OCI-LY3 (cell line): ENCODE measurements at regions not wholly inside any gene's neighbourhood (a gene's known extent, or its start where the extent isn't known, plus 50 kb on each side); places are given as distances from the start of the nearest gene placed in this dataset.

Experiments
- EZH2phosphoT487 ChIP-seq: fragments of 200-600 bp; shearing (Covaris generic); IDR thresholded peaks from 2 replicates; pipeline ENCODE4 v1.6.1; 2018; ENCODE audit warnings: antibody characterized with exemption, mixed run types, low read depth
- TF ChIP-seq, protein P1 (sequence below): fragments of 200-600, 300-600 bp; sonication (generic); IDR thresholded peaks from 2 replicates; pipeline ENCODE4 v1.5.1; 2014; ENCODE audit warnings: antibody characterized with exemption, low read length, low read depth

DNA sequence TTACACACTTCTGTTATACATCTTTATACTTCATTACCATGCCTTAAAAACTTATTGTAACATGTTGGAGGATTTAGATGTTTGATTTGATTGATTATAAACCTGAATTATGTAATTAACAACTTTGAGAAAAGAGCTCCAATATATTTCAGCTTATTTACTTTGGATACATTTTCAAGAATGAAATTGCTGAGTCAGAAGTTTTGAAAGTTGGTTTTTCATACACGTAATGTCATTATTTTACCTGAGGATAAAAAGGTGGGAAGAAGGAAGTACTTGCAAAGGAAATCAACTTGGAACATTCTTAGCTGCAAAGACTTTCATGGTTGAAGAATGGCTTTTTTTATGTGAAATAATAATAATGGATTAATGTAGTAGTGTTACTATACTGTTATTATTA, 677.2 kb downstream of the FAM181B start:
- TF ChIP-seq, protein P1, sequence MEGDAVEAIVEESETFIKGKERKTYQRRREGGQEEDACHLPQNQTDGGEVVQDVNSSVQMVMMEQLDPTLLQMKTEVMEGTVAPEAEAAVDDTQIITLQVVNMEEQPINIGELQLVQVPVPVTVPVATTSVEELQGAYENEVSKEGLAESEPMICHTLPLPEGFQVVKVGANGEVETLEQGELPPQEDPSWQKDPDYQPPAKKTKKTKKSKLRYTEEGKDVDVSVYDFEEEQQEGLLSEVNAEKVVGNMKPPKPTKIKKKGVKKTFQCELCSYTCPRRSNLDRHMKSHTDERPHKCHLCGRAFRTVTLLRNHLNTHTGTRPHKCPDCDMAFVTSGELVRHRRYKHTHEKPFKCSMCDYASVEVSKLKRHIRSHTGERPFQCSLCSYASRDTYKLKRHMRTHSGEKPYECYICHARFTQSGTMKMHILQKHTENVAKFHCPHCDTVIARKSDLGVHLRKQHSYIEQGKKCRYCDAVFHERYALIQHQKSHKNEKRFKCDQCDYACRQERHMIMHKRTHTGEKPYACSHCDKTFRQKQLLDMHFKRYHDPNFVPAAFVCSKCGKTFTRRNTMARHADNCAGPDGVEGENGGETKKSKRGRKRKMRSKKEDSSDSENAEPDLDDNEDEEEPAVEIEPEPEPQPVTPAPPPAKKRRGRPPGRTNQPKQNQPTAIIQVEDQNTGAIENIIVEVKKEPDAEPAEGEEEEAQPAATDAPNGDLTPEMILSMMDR, result no peak
- TF ChIP-seq EZH2phosphoT487, result no peak
